ENCODE measurements at regions not wholly inside any gene's neighbourhood (a gene's known extent, or its start where the extent isn't known, plus 50 kb on each side); places are given as distances from the start of the nearest gene placed in this dataset.

DNA sequence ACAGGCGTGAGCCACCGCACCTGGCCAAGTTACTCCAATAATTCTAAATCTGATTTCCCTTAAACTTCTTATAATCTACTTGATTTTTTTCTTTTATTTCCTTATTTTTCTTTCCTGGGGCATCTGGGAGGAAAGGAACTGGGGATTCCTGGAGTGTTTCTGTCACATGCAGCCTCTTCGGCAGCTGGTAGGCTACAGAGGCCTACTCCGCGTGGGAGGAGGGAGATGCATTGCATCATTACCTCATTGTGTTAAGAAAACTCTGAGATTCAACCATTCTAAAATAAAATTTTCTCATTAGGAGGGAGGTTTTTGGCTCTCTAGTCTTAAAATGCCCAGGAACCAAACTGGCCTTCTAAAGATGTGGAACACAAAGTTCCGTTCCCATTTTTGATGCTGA, 64.0 kb downstream of the SOX9 start:
- Histone ChIP-seq H3K9ac (ENCODE audit: low read length) (no peak overlapping the region), H3K4me2 (ENCODE audit: low read depth, low read length) (no peak overlapping the region), H3K27ac (ENCODE audit: low read length) (no peak overlapping the region), H3K36me3 (replicated peaks; ENCODE audit: insufficient read depth, low read length) (no peaks in the 10 kb centered on the region), H2AFZ (ENCODE audit: low read length) (no peak overlapping the region), H3K9me3 (replicated peaks; ENCODE audit: insufficient read depth, low read length) (no peaks in the 10 kb centered on the region), H3K4me1 (ENCODE audit: low read length) (no peaks in the 10 kb centered on the region), H3F3A (ENCODE audit: insufficient read depth, low read length) (no peaks in the 10 kb centered on the region), H4K20me1 (ENCODE audit: insufficient read depth, low read length) (no peaks in the 10 kb centered on the region), H3K79me2 (ENCODE audit: low read length) (no peaks in the 10 kb centered on the region), H3K27me3 (replicated peaks; ENCODE audit: insufficient read depth, low read length) (no peaks in the 10 kb centered on the region), H3K4me3 (ENCODE audit: low read length) (no peak overlapping the region), H3K9me2 (replicated peaks; ENCODE audit: insufficient read depth, low read length) (no peaks in the 10 kb centered on the region)
- no peak for DNase-seq
- TF ChIP-seq, protein P1, sequence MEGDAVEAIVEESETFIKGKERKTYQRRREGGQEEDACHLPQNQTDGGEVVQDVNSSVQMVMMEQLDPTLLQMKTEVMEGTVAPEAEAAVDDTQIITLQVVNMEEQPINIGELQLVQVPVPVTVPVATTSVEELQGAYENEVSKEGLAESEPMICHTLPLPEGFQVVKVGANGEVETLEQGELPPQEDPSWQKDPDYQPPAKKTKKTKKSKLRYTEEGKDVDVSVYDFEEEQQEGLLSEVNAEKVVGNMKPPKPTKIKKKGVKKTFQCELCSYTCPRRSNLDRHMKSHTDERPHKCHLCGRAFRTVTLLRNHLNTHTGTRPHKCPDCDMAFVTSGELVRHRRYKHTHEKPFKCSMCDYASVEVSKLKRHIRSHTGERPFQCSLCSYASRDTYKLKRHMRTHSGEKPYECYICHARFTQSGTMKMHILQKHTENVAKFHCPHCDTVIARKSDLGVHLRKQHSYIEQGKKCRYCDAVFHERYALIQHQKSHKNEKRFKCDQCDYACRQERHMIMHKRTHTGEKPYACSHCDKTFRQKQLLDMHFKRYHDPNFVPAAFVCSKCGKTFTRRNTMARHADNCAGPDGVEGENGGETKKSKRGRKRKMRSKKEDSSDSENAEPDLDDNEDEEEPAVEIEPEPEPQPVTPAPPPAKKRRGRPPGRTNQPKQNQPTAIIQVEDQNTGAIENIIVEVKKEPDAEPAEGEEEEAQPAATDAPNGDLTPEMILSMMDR (IDR thresholded peaks at IDR 0.05; ENCODE audit: low read length), result no peak
- no peak for TF ChIP-seq EZH2 (optimal IDR thresholded peaks at IDR 0.05; ENCODE audit: low read depth, low read length)
- TF ChIP-seq EZH2phosphoT487 (IDR thresholded peaks at IDR 0.05; ENCODE audit: low read length), result no peak

DNA sequence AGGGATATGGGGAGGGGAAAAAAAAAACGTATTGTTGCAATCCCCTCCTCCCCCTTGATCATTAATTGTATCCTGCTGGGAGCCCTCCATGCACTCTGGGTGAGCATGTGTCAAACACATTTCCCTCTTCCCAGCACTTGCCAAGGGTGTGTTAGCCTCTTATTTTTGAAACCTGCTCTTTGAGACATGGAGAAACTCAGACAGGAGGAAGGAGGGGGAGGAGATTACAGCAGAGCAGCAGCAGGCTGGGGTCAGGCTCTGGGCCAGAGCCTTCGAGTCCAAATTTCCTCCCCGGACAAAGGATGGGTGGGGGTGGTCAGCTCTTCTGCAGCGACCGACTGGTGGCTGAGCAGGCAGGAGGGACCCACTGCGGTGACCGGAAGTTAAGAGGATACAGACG, 64.7 kb downstream of the SOX9 start:
- no peaks in the 10 kb centered on the region for H3K9me3 ChIP-seq (replicated peaks; ENCODE audit: insufficient read depth, low read length)
- no peaks in the 10 kb centered on the region for H3K36me3 ChIP-seq (replicated peaks; ENCODE audit: insufficient read depth, low read length)
- H3F3A ChIP-seq (ENCODE audit: insufficient read depth, low read length), result no peaks in the 10 kb centered on the region
- no peak for DNase-seq
- no peak overlapping the region for H3K27ac ChIP-seq (ENCODE audit: low read length)
- H4K20me1 ChIP-seq (ENCODE audit: insufficient read depth, low read length), result no peaks in the 10 kb centered on the region
- no peaks in the 10 kb centered on the region for H3K27me3 ChIP-seq (replicated peaks; ENCODE audit: insufficient read depth, low read length)
- H3K79me2 ChIP-seq (ENCODE audit: low read length), result no peaks in the 10 kb centered on the region
- H2AFZ ChIP-seq (ENCODE audit: low read length), result no peak overlapping the region
- no peak overlapping the region for H3K4me2 ChIP-seq (ENCODE audit: low read depth, low read length)
- H3K4me1 ChIP-seq (ENCODE audit: low read length), result no peaks in the 10 kb centered on the region
- no peak overlapping the region for H3K9ac ChIP-seq (ENCODE audit: low read length)
- H3K4me3 ChIP-seq (ENCODE audit: low read length), result no peak overlapping the region
- TF ChIP-seq EZH2phosphoT487 (IDR thresholded peaks at IDR 0.05; ENCODE audit: low read length) (no peak), EZH2 (optimal IDR thresholded peaks at IDR 0.05; ENCODE audit: low read depth, low read length) (no peak)
- TF ChIP-seq, protein P1 (IDR thresholded peaks at IDR 0.05; ENCODE audit: low read length), result no peak
- no peaks in the 10 kb centered on the region for H3K9me2 ChIP-seq (replicated peaks; ENCODE audit: insufficient read depth, low read length)

DNA sequence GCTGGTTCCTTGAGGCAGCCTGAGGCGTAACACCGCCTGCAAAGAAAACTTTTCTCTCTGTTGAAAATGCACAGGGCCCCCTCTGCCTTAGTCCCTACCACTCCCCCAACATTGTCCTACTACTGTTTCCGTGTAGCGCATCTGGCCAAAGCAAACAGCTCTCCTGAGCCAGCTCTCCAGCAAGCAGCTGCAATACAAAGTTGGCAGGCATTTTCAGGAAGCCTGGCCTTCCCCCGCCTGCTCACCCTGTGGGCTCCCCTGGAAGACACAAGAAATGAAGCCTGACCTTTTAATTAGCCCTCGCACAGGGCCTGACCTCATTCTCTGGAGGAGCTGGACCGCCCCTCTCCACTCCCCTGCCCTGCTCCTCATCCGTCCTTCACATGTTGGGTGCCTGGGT, 66.7 kb downstream of the SOX9 start:
- no peak for DNase-seq
- Histone ChIP-seq H3K4me2 (ENCODE audit: low read depth, low read length) (no peak overlapping the region), H3K9me2 (replicated peaks; ENCODE audit: insufficient read depth, low read length) (no peaks in the 10 kb centered on the region), H3K36me3 (replicated peaks; ENCODE audit: insufficient read depth, low read length) (no peaks in the 10 kb centered on the region), H3F3A (ENCODE audit: insufficient read depth, low read length) (no peaks in the 10 kb centered on the region), H3K27me3 (replicated peaks; ENCODE audit: insufficient read depth, low read length) (no peaks in the 10 kb centered on the region), H3K9ac (ENCODE audit: low read length) (no peak overlapping the region), H3K4me1 (ENCODE audit: low read length) (no peaks in the 10 kb centered on the region), H4K20me1 (ENCODE audit: insufficient read depth, low read length) (no peaks in the 10 kb centered on the region), H3K9me3 (replicated peaks; ENCODE audit: insufficient read depth, low read length) (no peaks in the 10 kb centered on the region), H3K27ac (ENCODE audit: low read length) (no peak overlapping the region), H3K4me3 (ENCODE audit: low read length) (no peak overlapping the region), H3K79me2 (ENCODE audit: low read length) (no peaks in the 10 kb centered on the region), H2AFZ (ENCODE audit: low read length) (no peak overlapping the region)
- TF ChIP-seq EZH2phosphoT487 (IDR thresholded peaks at IDR 0.05; ENCODE audit: low read length) (no peak), EZH2 (optimal IDR thresholded peaks at IDR 0.05; ENCODE audit: low read depth, low read length) (no peak)
- TF ChIP-seq, protein P1 (IDR thresholded peaks at IDR 0.05; ENCODE audit: low read length), result no peak
